ENCODE measurements at regions not wholly inside any gene's neighbourhood (a gene's known extent, or its start where the extent isn't known, plus 50 kb on each side); places are given as distances from the start of the nearest gene placed in this dataset.

DNA sequence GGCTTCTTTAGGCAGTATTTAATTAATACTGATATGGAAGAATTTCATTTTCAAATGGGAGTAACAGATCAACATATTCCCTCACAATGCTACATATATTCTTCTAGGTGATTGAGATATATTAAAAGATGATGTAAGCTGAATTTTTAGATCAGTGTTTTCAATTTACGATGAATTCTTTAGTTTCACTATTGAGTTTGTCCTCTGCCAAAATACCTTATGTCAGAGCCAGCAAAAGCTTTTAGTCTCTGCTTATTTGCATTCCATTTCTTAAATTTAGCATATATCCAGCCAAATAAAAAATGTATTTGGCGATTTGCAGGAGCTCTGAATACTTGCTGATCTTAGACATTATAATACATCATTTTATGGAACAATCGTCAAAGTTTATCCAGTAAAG, 144.3 kb downstream of the MOSPD2 start:
- no peak for TF ChIP-seq POLR2A (IDR thresholded peaks at IDR 0.05)
- TF ChIP-seq, protein P1, sequence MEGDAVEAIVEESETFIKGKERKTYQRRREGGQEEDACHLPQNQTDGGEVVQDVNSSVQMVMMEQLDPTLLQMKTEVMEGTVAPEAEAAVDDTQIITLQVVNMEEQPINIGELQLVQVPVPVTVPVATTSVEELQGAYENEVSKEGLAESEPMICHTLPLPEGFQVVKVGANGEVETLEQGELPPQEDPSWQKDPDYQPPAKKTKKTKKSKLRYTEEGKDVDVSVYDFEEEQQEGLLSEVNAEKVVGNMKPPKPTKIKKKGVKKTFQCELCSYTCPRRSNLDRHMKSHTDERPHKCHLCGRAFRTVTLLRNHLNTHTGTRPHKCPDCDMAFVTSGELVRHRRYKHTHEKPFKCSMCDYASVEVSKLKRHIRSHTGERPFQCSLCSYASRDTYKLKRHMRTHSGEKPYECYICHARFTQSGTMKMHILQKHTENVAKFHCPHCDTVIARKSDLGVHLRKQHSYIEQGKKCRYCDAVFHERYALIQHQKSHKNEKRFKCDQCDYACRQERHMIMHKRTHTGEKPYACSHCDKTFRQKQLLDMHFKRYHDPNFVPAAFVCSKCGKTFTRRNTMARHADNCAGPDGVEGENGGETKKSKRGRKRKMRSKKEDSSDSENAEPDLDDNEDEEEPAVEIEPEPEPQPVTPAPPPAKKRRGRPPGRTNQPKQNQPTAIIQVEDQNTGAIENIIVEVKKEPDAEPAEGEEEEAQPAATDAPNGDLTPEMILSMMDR (IDR thresholded peaks at IDR 0.05): no peak
- TF ChIP-seq POLR2AphosphoS5 (IDR thresholded peaks at IDR 0.05): no peak

Measured in gastroesophageal sphincter (tissue), 3 donors.